Peyer's patch (tissue), 4 donors: ENCODE measurements at regions not wholly inside any gene's neighbourhood (a gene's known extent, or its start where the extent isn't known, plus 50 kb on each side); places are given as distances from the start of the nearest gene placed in this dataset.

Experiments
- CTCF ChIP-seq, 6 experiments: fragments of 450-650 bp in 4 of 6; fragments of 200-600 bp in 2 of 6; sonication (generic) in 1 of 6; IDR thresholded peaks; one replicate each; pipeline ENCODE4 v1.5.1; 2017 to 2019; ENCODE audit warnings: antibody characterized with exemption in 6 of 6, mild to moderate bottlenecking in 3 of 6, moderate library complexity in 1 of 6
- POLR2A ChIP-seq, 2 donors: fragments of 450-650 bp; IDR thresholded peaks; one replicate each; pipeline ENCODE4 v1.5.1; 2017; ENCODE audit warnings: antibody characterized with exemption in 2 of 2, mild to moderate bottlenecking in 2 of 2, moderate library complexity in 2 of 2

GRCh38 chr3:72657666-72658065 is 190.6 kb downstream of the SHQ1 start:
- no peak for TF ChIP-seq CTCF (IDR thresholded peaks at IDR 0.05)
- TF ChIP-seq POLR2A (IDR thresholded peaks at IDR 0.05): no peak
